ENCODE measurements at regions not wholly inside any gene's neighbourhood (a gene's known extent, or its start where the extent isn't known, plus 50 kb on each side); places are given as distances from the start of the nearest gene placed in this dataset.
"Not testable (repeated sequence)": the region's sequence is repeated elsewhere in the genome, so short reads cannot be mapped to it uniquely, and the experiment has no call there.

GRCh38 chr6:157727629-157728182 is 95.3 kb upstream of the SNX9 start:
- in situ Hi-C loops (cut with MboI; ENCODE audit: low sequenced_read_pairs), result no loop called here

GRCh38 chr6:157728183-157728881 is 94.7 kb upstream of the SNX9 start:
- in situ Hi-C loops (cut with MboI; ENCODE audit: low sequenced_read_pairs), result no loop called here

- in situ Hi-C loops (cut with MboI; ENCODE audit: low sequenced_read_pairs), result no loop called here
Measured at GRCh38 chr6:157731221-157731620, 91.8 kb upstream of the SNX9 start.

GRCh38 chr6:157732007-157732406 is 91.0 kb upstream of the SNX9 start:
- in situ Hi-C loops (cut with MboI; ENCODE audit: low sequenced_read_pairs), result no loop called here

- in situ Hi-C loops (cut with MboI; ENCODE audit: low sequenced_read_pairs), result no loop called here
Measured at GRCh38 chr6:157732416-157733161, 90.5 kb upstream of the SNX9 start.

- in situ Hi-C loops (cut with MboI; ENCODE audit: low sequenced_read_pairs), result not testable (repeated sequence)
Measured at GRCh38 chr6:157736555-157736954, 86.5 kb upstream of the SNX9 start.

- in situ Hi-C loops (cut with MboI; ENCODE audit: low sequenced_read_pairs), result no loop called here
Measured at GRCh38 chr6:157741321-157741947, 81.6 kb upstream of the SNX9 start.

GRCh38 chr6:157741948-157742556 is 81.0 kb upstream of the SNX9 start:
- in situ Hi-C loops (cut with MboI; ENCODE audit: low sequenced_read_pairs), result no loop called here

GRCh38 chr6:157744102-157744601 is 78.9 kb upstream of the SNX9 start:
- in situ Hi-C loops (cut with MboI; ENCODE audit: low sequenced_read_pairs), result no loop called here

GRCh38 chr6:157746897-157747296 is 76.1 kb upstream of the SNX9 start:
- in situ Hi-C loops (cut with MboI; ENCODE audit: low sequenced_read_pairs), result no loop called here

GRCh38 chr6:157747370-157747769 is 75.7 kb upstream of the SNX9 start:
- in situ Hi-C loops (cut with MboI; ENCODE audit: low sequenced_read_pairs), result no loop called here

- in situ Hi-C loops (cut with MboI; ENCODE audit: low sequenced_read_pairs), result no loop called here
Measured at GRCh38 chr6:157748839-157749571, 74.0 kb upstream of the SNX9 start.

GRCh38 chr6:157750973-157751372 is 72.1 kb upstream of the SNX9 start:
- in situ Hi-C loops (cut with MboI; ENCODE audit: low sequenced_read_pairs), result loop anchor here (10.0 kb wide), 1 partner anchor 124 kb away; no protein-coding TSS in a partner anchor

GRCh38 chr6:157751547-157752200 is 71.4 kb upstream of the SNX9 start:
- in situ Hi-C loops (cut with MboI; ENCODE audit: low sequenced_read_pairs), result loop anchor here (10.0 kb wide), 1 partner anchor 123 kb away; no protein-coding TSS in a partner anchor

GRCh38 chr6:157752879-157753278 is 70.2 kb upstream of the SNX9 start:
- in situ Hi-C loops (cut with MboI; ENCODE audit: low sequenced_read_pairs), result loop anchor here (10.0 kb wide), 1 partner anchor 122 kb away; no protein-coding TSS in a partner anchor

GRCh38 chr6:157753291-157753690 is 69.8 kb upstream of the SNX9 start:
- in situ Hi-C loops (cut with MboI; ENCODE audit: low sequenced_read_pairs), result loop anchor here (10.0 kb wide), 1 partner anchor 122 kb away; no protein-coding TSS in a partner anchor

- in situ Hi-C loops (cut with MboI; ENCODE audit: low sequenced_read_pairs), result loop anchor here (10.0 kb wide), 1 partner anchor 121 kb away; no protein-coding TSS in a partner anchor
Measured at GRCh38 chr6:157753801-157754200, 69.2 kb upstream of the SNX9 start.

- in situ Hi-C loops (cut with MboI; ENCODE audit: low sequenced_read_pairs), result loop anchor here (10.0 kb wide), 1 partner anchor 120 kb away; no protein-coding TSS in a partner anchor
Measured at GRCh38 chr6:157754351-157754750, 68.7 kb upstream of the SNX9 start.

- in situ Hi-C loops (cut with MboI; ENCODE audit: low sequenced_read_pairs), result loop anchor here (10.0 kb wide), 1 partner anchor 120 kb away; no protein-coding TSS in a partner anchor
Measured at GRCh38 chr6:157755032-157755745, 67.9 kb upstream of the SNX9 start.

Data from HL-60/S4 treated with phorbol 12-myristate 13-acetate at 8.2 ng/mL for 4 days and 3 days (cell line).